ENCODE measurements at regions not wholly inside any gene's neighbourhood (a gene's known extent, or its start where the extent isn't known, plus 50 kb on each side); places are given as distances from the start of the nearest gene placed in this dataset.
A peak's percentile ranks its signal among the peaks of the same experiment; 100 is the strongest.
"Not testable (repeated sequence)": the region's sequence is repeated elsewhere in the genome, so short reads cannot be mapped to it uniquely, and the experiment has no call there.

DNA sequence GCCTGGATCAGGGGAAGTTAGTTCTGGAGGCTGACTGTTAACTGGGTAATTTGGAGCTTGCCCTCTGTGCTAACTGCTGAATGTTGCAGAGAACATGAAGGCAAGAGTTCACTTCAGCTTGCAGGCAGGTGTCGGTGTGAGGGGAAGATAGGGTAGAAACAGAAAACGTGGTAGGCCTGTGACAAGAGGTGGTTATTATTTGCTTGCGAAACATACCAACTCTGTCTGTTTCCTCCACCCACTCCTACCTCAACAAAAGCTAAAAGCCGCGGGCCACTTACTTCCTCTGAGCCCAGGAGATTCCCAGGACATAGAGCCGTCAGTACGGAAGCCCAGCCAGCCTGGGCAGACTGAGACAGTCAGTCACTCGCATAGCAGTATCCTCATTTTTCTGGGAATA, 119.2 kb upstream of the ABCC4 start:
- WGBS (ENCODE audit: insufficient coverage, low coverage, missing lambda C conversion rate): 18% methylated on average over 7 of the region's 8 CpGs
- H3K9ac ChIP-seq (ENCODE audit: insufficient read depth in 1 of 2, low read depth in 2 of 2, low read length in 2 of 2): no peak overlapping the region; a peak in 1 of 4 replicates
- H3K27ac ChIP-seq (ENCODE audit: extremely low read depth, low read depth, low read length): no peak overlapping the region
- ATAC-seq (no peak), FAIRE-seq (no peak), DNase-seq (ENCODE audit: extremely low read depth in 1 of 4, low spot score in 3 of 4) (no peak)
- H3K79me2 ChIP-seq (ENCODE audit: control insufficient read depth, insufficient read depth, low read length): no peaks in the 10 kb centered on the region
- no peaks in the 10 kb centered on the region for H3K9me3 ChIP-seq (replicated peaks; ENCODE audit: control insufficient read depth, insufficient read depth, low read depth, low read length)
- no peaks in the 10 kb centered on the region for H3K4me1 ChIP-seq (replicated peaks in 1 of 2; ENCODE audit: control insufficient read depth in 2 of 2, insufficient read depth in 2 of 2, low read length in 2 of 2)
- no TSS peak for BruUV-seq (replicated peaks)
- no peaks in the 10 kb centered on the region for H4K20me1 ChIP-seq (replicated peaks; ENCODE audit: control insufficient read depth, insufficient read depth, low read length)
- in situ Hi-C loops (cut with MboI): loop anchor here (25.0 kb wide), 1 partner anchor 758 kb away; no protein-coding TSS in a partner anchor
- H3K36me3 ChIP-seq (ENCODE audit: control insufficient read depth, insufficient read depth, low read length): no peaks in the 10 kb centered on the region
- no peak overlapping the region for H3K4me2 ChIP-seq (ENCODE audit: insufficient read depth, low read length)
- TF ChIP-seq, protein P1, sequence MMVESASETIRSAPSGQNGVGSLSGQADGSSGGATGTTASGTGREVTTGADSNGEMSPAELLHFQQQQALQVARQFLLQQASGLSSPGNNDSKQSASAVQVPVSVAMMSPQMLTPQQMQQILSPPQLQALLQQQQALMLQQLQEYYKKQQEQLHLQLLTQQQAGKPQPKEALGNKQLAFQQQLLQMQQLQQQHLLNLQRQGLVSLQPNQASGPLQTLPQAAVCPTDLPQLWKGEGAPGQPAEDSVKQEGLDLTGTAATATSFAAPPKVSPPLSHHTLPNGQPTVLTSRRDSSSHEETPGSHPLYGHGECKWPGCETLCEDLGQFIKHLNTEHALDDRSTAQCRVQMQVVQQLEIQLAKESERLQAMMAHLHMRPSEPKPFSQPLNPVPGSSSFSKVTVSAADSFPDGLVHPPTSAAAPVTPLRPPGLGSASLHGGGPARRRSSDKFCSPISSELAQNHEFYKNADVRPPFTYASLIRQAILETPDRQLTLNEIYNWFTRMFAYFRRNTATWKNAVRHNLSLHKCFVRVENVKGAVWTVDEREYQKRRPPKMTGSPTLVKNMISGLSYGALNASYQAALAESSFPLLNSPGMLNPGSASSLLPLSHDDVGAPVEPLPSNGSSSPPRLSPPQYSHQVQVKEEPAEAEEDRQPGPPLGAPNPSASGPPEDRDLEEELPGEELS (CRISPR knock-in tag; IDR thresholded peaks at IDR 0.05; ENCODE audit: borderline replicate concordance): no peak
- TF ChIP-seq CEBPB (tag; IDR thresholded peaks at IDR 0.05): peak; percentile 52; the same call in 1 of the 2 replicates
- peaks cover 0 to 4% of the 10 kb centered on the region in 2 experiments; a peak in 1 of 5 replicates for H3K27me3 ChIP-seq (ENCODE audit: control insufficient read depth in 2 of 2, insufficient read depth in 2 of 2, low read length in 2 of 2)
- 0 out of 2 replicates have a peak overlapping the region, but pooled peaks have one; percentile 40 for H2AFZ ChIP-seq (ENCODE audit: low read depth, low read length)
- no peak overlapping the region for H3K4me3 ChIP-seq
- intact Hi-C loops (cut with micrococcal nuclease): no loop called here
- no peaks in the 10 kb centered on the region for H3K9me1 ChIP-seq (ENCODE audit: control insufficient read depth, insufficient read depth, low read length)
- POLR2A ChIA-PET: interaction anchor here (0.5 to 1.3 kb wide), 3 partner anchors 11 to 229 kb away, joined by 3 read pairs; no protein-coding TSS in a partner anchor
- CTCF ChIA-PET (ENCODE audit: low intra/inter-chr PET ratio): no interaction called here

DNA sequence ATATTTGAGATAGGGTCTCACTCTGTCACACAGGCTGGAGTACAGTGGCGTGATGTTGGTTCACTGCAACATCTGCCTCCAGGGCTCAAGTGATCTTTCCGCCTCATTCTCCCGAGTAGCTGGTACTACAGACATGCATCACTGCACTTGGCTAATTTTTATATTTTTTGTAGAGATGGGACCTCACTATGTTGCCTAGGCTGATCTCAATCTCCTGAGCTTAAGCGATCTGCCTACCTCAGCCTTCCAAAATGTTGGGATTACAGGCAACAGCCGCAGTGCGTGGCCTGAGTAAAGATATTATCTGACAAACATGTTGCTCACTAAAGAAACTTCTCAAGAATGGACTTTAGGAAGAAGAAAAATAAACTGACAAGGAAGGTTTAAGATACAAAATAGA, 125.4 kb upstream of the ABCC4 start:
- no peak overlapping the region for H2AFZ ChIP-seq (ENCODE audit: low read depth, low read length)
- no peak overlapping the region for H3K9ac ChIP-seq (ENCODE audit: insufficient read depth in 1 of 2, low read depth in 2 of 2, low read length in 2 of 2)
- no peaks in the 10 kb centered on the region for H3K9me3 ChIP-seq (replicated peaks; ENCODE audit: control insufficient read depth, insufficient read depth, low read depth, low read length)
- BruUV-seq (replicated peaks): no TSS peak
- H3K4me2 ChIP-seq (ENCODE audit: insufficient read depth, low read length): no peak overlapping the region
- CTCF ChIA-PET (ENCODE audit: low intra/inter-chr PET ratio): no interaction called here
- in situ Hi-C loops (cut with MboI): no loop called here
- no peaks in the 10 kb centered on the region for H3K9me1 ChIP-seq (ENCODE audit: control insufficient read depth, insufficient read depth, low read length)
- no peaks in the 10 kb centered on the region for H3K27me3 ChIP-seq (ENCODE audit: control insufficient read depth in 2 of 2, insufficient read depth in 2 of 2, low read length in 2 of 2)
- no peaks in the 10 kb centered on the region for H3K36me3 ChIP-seq (ENCODE audit: control insufficient read depth, insufficient read depth, low read length)
- DNase-seq (ENCODE audit: extremely low read depth in 1 of 4, low spot score in 3 of 4): no peak
- no peaks in the 10 kb centered on the region for H3K79me2 ChIP-seq (ENCODE audit: control insufficient read depth, insufficient read depth, low read length)
- POLR2A ChIA-PET: no interaction called here
- H3K4me3 ChIP-seq: no peak overlapping the region
- WGBS (ENCODE audit: insufficient coverage, low coverage, missing lambda C conversion rate): 28% methylated on average over 6 of the region's 6 CpGs
- no peak overlapping the region for H3K27ac ChIP-seq (ENCODE audit: extremely low read depth, low read depth, low read length)
- intact Hi-C loops (cut with micrococcal nuclease): no loop called here
- H3K4me1 ChIP-seq (replicated peaks in 1 of 2; ENCODE audit: control insufficient read depth in 2 of 2, insufficient read depth in 2 of 2, low read length in 2 of 2): no peaks in the 10 kb centered on the region
- TF ChIP-seq FOXJ3 (CRISPR knock-in tag; IDR thresholded peaks at IDR 0.05) (no peak), BMI1 (IDR thresholded peaks at IDR 0.05; ENCODE audit: low read length) (no peak), NR2C1 (IDR thresholded peaks at IDR 0.05) (no peak), NR2C1 (tag; IDR thresholded peaks at IDR 0.05) (no peak)
- no peak for FAIRE-seq
- no peaks in the 10 kb centered on the region for H4K20me1 ChIP-seq (replicated peaks; ENCODE audit: control insufficient read depth, insufficient read depth, low read length)
- no peak for ATAC-seq

DNA sequence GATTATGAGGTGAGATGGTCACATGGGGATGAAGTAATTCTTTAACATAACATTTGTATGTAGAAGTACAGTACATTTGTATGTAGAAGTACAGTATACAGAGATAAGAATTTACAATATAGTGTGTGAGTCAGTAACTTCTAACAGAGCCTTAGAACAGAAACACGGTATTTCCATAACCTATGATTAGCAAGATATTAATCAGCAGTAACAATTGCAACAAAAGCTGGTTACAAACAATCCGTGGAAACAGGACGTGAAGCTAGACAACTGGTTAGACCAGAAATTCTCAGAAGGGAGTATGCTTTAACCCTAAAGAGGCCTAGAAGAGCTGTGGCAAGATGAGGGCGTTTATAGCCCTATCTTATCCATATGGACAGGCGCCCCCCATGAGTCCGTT, 122.0 kb upstream of the CLDN10 start:
- 9% methylated on average over 6 of the region's 6 CpGs for WGBS (ENCODE audit: insufficient coverage, low coverage, missing lambda C conversion rate)
- BruUV-seq (replicated peaks); FAIRE-seq: not testable (repeated sequence)

More for the DNA sequence above, 122.0 kb upstream of the CLDN10 start:
- H2AFZ ChIP-seq (ENCODE audit: low read depth, low read length); DNase-seq (ENCODE audit: extremely low read depth in 1 of 4, low spot score in 3 of 4); H3K4me1 ChIP-seq (replicated peaks in 1 of 2; ENCODE audit: control insufficient read depth in 2 of 2, insufficient read depth in 2 of 2, low read length in 2 of 2); H3K9me3 ChIP-seq (replicated peaks; ENCODE audit: control insufficient read depth, insufficient read depth, low read depth, low read length); H4K20me1 ChIP-seq (replicated peaks; ENCODE audit: control insufficient read depth, insufficient read depth, low read length); in situ Hi-C loops (cut with MboI); H3K9ac ChIP-seq (ENCODE audit: insufficient read depth in 1 of 2, low read depth in 2 of 2, low read length in 2 of 2); CTCF ChIA-PET (ENCODE audit: low intra/inter-chr PET ratio); H3K27ac ChIP-seq (ENCODE audit: extremely low read depth, low read depth, low read length); intact Hi-C loops (cut with micrococcal nuclease); H3K4me2 ChIP-seq (ENCODE audit: insufficient read depth, low read length); H3K4me3 ChIP-seq; ATAC-seq; H3K79me2 ChIP-seq (ENCODE audit: control insufficient read depth, insufficient read depth, low read length); H3K36me3 ChIP-seq (ENCODE audit: control insufficient read depth, insufficient read depth, low read length); H3K9me1 ChIP-seq (ENCODE audit: control insufficient read depth, insufficient read depth, low read length); H3K27me3 ChIP-seq (ENCODE audit: control insufficient read depth in 2 of 2, insufficient read depth in 2 of 2, low read length in 2 of 2): not testable (repeated sequence)
- POLR2A ChIA-PET: interaction anchor here (0.6 to 1.4 kb wide), 2 partner anchors 10 to 355 kb away, joined by 3 read pairs; no protein-coding TSS in a partner anchor
